Liver (tissue), 3 donors: ENCODE measurements at regions not wholly inside any gene's neighbourhood (a gene's known extent, or its start where the extent isn't known, plus 50 kb on each side); places are given as distances from the start of the nearest gene placed in this dataset.

Source experiments
- GABPA ChIP-seq, 2 donors: IDR thresholded peaks in 1 of 2; conservative IDR thresholded peaks in 1 of 2; 2 replicates each; pipeline ENCODE4 v1.6.1; 2016; ENCODE audit warnings: antibody characterized with exemption in 2 of 2, mild to moderate bottlenecking in 1 of 2, moderate library complexity in 1 of 2
- RAD21 ChIP-seq, 2 donors: IDR thresholded peaks; 2 replicates each; pipeline ENCODE4 v1.6.1; 2016; ENCODE audit warnings: antibody characterized with exemption in 2 of 2, mild to moderate bottlenecking in 2 of 2
- SP1 ChIP-seq: IDR thresholded peaks from 2 replicates; pipeline ENCODE4 v1.6.1; 2018; ENCODE audit warnings: antibody characterized with exemption, mild to moderate bottlenecking
- TAF1 ChIP-seq: conservative IDR thresholded peaks from 2 replicates; pipeline ENCODE4 v1.6.1; 2016; ENCODE audit warnings: antibody characterized with exemption, mild to moderate bottlenecking
- TF ChIP-seq, protein P1 (sequence below): fragments of 150-350 bp; IDR thresholded peaks from 2 replicates; pipeline ENCODE4 v1.5.1; 2017; ENCODE audit warnings: improper control_type of control experiment, low read depth, low read length; ENCODE audit not compliant: missing input control
- TF ChIP-seq, protein P2 (sequence below): IDR thresholded peaks from 2 replicates; pipeline ENCODE4 v1.6.1; 2016; ENCODE audit warnings: antibody characterized with exemption, mild to moderate bottlenecking
- TF ChIP-seq, protein P3 (sequence below): IDR thresholded peaks from 2 replicates; pipeline ENCODE4 v1.6.1; 2016; ENCODE audit warnings: antibody characterized with exemption
- donor health status: healthy.
- donor health status: healthy.

DNA sequence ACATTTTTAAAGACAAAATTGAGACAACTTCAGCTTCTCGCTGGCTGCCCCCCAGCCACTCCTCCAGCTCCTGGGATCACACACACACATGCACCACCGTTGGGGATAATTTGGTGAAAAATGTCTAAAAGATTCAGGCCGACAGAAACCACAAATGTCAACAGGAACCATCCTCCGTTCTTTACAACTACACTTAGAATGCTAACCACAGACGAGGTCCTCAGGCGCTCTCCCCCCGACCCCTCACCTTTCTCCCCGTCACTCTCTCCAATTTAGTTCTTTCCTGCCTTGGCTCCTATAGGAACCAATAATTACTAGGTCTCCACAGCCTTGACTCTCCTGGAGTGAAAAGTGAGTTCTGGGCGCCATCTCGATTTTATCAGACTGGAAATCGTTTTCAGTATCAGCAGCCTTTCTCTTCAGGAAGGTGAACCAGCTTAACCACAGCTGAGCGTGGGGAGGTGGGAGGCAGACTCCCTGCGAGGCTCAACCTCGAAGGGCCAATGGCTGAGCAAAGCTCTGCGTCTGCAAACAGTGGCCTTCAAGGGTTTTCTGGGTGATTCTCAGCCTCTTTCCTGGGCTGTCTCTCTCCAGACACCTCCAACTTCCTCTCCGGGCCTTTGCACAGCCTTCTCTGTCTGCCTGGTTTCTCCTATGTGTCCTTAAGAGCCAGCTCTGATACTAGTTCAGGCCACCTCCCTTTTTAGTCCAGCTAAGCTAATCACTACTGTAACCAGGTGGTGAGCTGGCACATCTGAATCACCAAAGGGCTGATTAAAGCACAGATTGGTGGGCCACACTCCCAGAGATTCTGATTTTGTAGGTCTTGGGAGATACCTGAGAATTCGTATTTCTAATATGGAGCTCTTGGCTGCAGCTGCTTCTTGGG lies 115.7 kb upstream of the COPS8 start:
- TF ChIP-seq, protein P1, sequence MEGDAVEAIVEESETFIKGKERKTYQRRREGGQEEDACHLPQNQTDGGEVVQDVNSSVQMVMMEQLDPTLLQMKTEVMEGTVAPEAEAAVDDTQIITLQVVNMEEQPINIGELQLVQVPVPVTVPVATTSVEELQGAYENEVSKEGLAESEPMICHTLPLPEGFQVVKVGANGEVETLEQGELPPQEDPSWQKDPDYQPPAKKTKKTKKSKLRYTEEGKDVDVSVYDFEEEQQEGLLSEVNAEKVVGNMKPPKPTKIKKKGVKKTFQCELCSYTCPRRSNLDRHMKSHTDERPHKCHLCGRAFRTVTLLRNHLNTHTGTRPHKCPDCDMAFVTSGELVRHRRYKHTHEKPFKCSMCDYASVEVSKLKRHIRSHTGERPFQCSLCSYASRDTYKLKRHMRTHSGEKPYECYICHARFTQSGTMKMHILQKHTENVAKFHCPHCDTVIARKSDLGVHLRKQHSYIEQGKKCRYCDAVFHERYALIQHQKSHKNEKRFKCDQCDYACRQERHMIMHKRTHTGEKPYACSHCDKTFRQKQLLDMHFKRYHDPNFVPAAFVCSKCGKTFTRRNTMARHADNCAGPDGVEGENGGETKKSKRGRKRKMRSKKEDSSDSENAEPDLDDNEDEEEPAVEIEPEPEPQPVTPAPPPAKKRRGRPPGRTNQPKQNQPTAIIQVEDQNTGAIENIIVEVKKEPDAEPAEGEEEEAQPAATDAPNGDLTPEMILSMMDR, result no peak
- TF ChIP-seq SP1 (no peak), RAD21 (IDR thresholded peaks at IDR 0.05) (no peak), TAF1 (no peak), GABPA (IDR thresholded peaks at IDR 0.05 in 1 of 2, conservative IDR thresholded peaks at IDR 0.05 in 1 of 2) (no peak)
- TF ChIP-seq, protein P2, sequence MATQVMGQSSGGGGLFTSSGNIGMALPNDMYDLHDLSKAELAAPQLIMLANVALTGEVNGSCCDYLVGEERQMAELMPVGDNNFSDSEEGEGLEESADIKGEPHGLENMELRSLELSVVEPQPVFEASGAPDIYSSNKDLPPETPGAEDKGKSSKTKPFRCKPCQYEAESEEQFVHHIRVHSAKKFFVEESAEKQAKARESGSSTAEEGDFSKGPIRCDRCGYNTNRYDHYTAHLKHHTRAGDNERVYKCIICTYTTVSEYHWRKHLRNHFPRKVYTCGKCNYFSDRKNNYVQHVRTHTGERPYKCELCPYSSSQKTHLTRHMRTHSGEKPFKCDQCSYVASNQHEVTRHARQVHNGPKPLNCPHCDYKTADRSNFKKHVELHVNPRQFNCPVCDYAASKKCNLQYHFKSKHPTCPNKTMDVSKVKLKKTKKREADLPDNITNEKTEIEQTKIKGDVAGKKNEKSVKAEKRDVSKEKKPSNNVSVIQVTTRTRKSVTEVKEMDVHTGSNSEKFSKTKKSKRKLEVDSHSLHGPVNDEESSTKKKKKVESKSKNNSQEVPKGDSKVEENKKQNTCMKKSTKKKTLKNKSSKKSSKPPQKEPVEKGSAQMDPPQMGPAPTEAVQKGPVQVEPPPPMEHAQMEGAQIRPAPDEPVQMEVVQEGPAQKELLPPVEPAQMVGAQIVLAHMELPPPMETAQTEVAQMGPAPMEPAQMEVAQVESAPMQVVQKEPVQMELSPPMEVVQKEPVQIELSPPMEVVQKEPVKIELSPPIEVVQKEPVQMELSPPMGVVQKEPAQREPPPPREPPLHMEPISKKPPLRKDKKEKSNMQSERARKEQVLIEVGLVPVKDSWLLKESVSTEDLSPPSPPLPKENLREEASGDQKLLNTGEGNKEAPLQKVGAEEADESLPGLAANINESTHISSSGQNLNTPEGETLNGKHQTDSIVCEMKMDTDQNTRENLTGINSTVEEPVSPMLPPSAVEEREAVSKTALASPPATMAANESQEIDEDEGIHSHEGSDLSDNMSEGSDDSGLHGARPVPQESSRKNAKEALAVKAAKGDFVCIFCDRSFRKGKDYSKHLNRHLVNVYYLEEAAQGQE, result no peak
- TF ChIP-seq, protein P3, sequence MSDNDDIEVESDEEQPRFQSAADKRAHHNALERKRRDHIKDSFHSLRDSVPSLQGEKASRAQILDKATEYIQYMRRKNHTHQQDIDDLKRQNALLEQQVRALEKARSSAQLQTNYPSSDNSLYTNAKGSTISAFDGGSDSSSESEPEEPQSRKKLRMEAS, result no peak
